Inferior parietal cortex (tissue), 1 donor: ENCODE measurements at regions not wholly inside any gene's neighbourhood (a gene's known extent, or its start where the extent isn't known, plus 50 kb on each side); places are given as distances from the start of the nearest gene placed in this dataset.
"Not testable (repeated sequence)": the region's sequence is repeated elsewhere in the genome, so short reads cannot be mapped to it uniquely, and the experiment has no call there.

ENCODE experiments used
- DNase-seq: peaks from one replicate; pipeline ENCODE4 v3.0.0-alpha.2; 2016; ENCODE audit errors: extremely low spot score

- DNase-seq = no peak
Observed at GRCh38 chrX:45497290-45497689, 296.6 kb upstream of the DIPK2B start.

- DNase-seq = no peak
Observed at GRCh38 chrX:45485719-45486118, 285.0 kb upstream of the DIPK2B start.

DNA sequence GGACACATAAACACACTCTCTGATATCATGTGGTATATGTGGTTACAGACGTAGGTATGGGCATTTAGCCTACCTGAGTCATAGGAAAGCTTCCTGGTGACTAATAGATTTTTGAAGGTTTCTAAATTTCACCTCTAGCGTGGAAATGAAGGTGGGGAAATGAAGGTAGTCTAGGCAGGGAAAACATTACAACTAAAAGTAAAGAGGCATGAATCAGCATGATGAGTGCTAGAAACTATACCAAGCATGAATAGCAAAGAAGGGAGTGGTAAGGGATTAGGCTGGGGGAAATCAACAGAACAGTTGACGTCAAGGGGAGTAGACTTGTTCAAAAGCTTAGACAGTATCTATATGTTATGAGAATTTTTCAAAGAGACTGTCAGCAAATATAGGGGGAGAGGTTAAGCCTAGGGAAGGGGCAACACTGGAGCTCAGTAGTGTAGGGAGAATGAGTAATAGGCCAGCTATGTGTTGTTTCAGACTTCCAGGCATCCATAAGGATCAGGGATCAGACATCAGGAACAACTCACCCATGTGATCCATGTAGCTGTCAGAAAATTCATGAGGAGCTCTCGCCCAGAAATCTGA lies 279.3 kb upstream of the DIPK2B start:
- no peak for DNase-seq

- no peak for DNase-seq
Observed at GRCh38 chrX:45479196-45479834, 278.6 kb upstream of the DIPK2B start.

- DNase-seq = no peak
Observed at GRCh38 chrX:45472968-45473367, 272.3 kb upstream of the DIPK2B start.

DNA sequence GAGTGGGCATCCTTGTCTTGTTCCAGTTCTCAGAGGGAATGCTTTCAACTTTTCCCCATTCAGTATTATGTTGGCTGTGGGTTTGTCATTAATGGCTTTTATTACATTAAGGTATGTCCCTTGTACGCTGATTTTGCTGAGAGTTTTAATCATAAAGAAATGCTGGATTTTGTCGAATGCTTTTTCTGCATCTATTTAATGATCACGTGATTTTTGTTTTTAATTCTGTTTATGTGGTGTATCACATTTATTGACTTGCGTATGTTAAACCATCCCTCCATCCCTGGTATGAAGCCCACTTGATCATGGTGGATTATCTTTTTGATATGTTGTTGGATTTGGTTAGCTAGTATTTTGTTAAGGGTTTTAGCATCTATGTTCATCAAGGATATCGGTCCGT lies 266.9 kb upstream of the DIPK2B start:
- not testable (repeated sequence) for DNase-seq

DNA sequence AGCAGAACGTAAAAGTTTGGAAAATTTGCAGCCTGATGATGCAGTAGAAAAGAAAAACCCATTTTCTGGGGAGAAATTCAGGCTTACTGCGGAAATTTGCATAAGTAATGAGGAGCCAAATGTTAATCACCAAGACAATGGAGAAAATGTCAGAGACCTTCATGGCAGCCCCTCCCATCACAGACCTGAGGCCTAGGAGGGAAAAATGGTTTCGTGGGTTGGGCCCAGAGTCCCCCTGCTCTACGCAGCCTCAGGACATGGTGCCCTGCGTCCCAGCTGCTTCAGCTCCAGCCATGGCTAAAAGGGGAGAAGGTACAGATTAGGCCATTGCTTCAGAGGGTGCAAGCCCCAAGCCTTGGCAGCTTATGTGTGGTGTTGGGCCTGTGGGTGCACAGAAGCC lies 255.1 kb upstream of the DIPK2B start:
- not testable (repeated sequence) for DNase-seq

DNA sequence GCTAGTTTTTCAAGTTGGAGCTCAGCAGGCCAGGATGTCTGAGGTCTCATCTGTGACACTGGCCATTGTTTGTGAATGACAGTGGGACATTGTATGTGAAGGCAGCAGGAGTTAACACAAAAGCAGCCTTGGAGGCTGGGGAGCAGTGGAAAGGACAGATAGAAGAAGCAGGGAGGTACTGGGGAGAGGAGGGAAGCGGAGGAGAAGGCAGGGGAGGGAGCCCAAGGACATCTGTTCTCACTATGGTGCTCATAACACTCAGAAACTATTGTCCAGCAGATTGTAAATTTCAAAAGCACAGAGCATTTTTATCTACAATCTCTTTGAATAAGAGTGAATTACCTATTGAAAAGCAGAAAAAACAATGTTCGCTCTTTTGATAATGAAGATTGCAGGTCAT lies 253.6 kb upstream of the DIPK2B start:
- no peak for DNase-seq

- no peak for DNase-seq
Observed at GRCh38 chrX:45449982-45450381, 249.3 kb upstream of the DIPK2B start.

- no peak for DNase-seq
Observed at GRCh38 chrX:45447995-45448394, 247.3 kb upstream of the DIPK2B start.

DNA sequence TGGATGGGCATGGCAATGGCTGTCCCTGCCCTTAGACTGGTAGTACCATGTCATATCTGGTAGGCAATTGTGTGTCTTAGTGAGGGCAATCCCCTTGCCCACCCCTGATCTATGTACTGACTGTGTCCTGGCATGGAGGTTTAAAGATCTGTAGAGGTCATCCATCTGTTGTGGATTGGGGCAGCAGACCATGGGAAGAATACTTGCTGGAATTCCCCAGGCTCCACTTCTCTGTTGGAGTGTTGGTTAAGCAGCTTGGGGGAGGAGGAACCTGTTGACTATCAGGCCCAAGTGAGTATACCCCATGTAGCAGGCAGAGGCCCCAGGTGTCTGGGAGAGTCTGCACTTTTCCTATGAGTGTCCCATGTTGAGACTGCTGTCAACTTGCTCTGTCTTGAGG lies 246.7 kb upstream of the DIPK2B start:
- no peak for DNase-seq

- no peak for DNase-seq
Observed at GRCh38 chrX:45445745-45446412, 245.2 kb upstream of the DIPK2B start.

GRCh38 chrX:45437186-45437585 lies 236.5 kb upstream of the DIPK2B start:
- DNase-seq = no peak

DNA sequence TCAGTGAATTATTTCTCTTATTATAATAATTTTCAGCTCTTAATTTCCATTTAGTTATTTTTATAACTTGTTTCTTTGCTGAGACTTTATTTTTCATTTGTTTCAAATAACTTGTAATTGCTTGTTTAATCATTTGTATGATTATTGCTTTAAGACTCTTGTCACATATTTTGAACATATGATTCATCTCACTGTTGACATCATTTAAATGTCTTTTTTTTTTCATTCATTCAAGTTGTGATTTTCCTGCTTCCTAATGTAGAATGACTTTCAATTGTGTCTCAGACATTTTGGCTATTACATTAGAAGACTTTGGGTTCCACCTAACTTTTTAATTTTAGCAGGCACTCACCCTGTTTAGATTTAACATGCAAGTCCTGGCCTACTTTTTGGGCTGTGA lies 234.8 kb upstream of the DIPK2B start:
- no peak for DNase-seq

GRCh38 chrX:45434231-45434630 lies 233.6 kb upstream of the DIPK2B start:
- no peak for DNase-seq

DNA sequence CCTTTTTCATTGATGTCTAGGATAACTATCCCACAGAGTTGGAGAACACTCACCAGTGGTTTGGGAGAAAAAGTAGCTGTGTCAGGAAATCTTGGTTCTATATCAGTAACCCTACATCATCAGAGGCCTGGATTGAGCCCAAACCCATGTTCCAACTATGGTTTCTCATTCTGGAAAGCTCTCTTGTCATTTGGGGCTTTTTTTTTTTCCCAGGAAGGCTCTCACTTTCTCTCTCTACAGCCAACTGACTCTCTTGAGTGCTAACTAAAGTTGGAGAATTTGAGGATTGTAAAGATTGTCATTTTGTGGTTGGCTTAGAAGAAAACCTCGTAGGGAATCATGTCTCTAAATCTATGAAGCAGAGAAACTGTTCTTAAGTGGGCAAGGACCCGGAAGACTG lies 228.2 kb upstream of the DIPK2B start:
- DNase-seq = no peak

GRCh38 chrX:45424326-45424725 lies 223.7 kb upstream of the DIPK2B start:
- DNase-seq = no peak

DNA sequence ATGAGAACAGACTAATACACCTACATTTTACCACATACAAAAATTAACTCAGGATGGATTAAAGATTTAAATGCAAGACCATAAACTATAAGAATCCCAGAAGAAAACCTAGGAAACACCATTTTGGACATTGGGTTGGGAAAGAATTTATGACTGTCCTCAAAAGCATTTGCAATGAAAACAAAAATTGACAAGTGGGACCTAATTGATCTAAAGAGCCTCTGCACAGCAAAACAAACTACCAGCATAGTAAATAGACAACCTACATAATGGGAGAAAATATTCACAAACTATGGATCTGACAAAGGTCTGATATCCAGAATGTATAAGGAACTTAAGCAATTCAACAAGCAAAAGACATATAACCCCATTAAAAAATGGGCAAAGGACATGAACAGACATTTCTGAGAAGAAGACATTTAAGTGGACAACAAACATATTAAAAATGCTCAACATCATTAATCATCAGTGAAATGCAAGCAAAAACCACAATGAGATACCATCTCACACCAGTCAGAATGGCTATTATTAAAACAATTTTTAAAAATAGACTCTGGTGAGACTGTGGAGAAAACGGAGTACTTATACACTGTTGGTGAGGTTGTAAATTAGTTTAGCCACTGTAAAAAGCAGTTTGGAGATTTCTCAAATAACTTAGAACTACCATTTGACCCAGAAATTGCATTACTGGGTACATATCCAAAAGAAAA lies 221.7 kb upstream of the DIPK2B start:
- DNase-seq = no peak

DNA sequence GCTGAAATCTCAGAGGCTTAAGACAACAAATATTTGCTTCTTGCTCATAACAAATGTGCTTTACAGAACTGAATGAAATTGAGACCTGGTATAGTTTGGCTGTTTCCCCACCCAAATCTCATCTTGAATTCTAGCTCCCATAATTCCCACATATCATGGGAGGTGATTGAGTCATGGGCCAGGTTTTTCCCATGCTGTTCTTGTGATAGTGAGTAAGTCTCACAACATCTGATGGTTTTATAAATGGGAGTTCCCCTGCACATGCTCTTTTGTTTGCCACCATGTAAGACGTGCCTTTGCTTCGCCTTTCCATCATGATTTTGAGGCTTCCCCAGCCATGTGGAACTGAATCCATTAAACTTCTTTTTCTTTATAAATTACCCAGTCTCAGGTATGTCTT lies 221.1 kb upstream of the DIPK2B start:
- DNase-seq = no peak

DNA sequence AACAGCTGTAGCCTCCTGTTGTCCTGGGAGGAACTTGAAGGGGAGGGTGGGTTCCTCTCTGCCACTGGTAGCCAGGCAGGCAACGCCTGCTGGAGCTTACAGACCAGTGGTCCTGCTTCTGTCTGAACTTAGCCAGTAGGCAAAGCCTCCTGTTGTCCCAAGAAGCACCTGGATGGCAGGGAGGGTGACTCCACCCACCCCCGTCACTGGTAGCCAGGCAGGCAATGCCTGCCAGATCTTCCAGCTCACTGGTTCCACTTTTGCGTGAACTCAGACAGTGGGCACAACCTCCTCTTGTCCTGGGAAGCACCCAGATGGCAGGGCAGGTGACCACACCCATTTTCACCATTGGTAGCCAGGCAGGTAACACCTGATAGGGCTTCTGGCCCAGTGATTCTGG lies 203.5 kb upstream of the DIPK2B start:
- no peak for DNase-seq

DNA sequence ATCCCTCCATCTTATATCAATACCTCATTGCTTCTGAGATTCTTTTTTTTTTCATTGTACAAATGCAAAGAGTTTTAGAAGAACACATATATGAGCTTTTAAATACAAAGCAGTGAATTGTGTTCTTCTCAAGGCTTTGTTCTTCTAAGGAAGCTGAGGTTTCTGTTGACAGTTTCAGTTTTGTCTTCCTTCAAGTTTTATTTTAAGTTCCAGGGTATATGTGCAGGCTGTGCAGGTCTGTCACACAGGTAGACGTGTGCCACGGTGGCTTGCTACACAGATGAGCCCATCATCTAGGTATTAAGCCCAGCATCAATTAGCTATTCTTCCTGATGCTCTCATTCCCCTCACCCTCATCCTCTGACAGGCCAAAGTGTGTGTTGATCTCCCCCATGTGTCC lies 201.2 kb upstream of the DIPK2B start:
- no peak for DNase-seq

DNA sequence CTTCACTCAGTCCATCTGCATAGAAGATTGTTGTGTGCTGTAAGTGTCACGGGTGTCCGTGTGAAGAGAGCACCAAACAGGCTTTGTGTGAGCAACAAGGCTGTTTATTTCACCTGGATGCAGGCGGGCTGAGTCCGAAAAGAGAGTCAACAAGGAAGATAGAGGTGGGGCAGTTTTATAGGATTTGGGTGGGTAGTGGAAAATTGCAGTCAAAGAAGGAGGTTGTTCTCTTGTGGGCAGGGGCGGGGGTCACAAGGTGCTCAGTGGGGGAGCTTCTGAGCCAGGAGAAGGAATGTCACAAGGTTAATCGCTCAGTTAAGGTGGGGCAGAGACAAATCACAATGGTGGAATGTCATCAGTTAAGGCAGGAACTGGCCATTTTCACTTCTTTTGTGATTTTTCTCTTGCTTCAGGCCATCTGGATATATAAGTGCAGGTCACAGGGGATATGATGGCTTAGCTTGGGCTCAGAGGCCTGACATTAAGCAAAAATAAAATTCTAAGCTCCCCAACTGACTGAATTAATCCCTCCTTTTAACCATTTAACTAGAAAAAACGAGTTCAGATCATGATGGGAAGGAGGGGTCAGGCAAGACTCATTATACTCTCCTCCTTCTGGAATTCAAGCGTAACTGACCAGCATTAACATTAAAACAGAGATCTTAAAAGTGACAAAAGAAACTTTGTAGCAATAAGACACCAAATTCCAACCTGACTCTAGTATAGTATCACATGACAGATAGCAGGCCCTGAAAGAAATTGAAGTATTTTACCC lies 200.5 kb upstream of the DIPK2B start:
- not testable (repeated sequence) for DNase-seq
